COLO668 (cell line): ENCODE measurements at regions not wholly inside any gene's neighbourhood (a gene's known extent, or its start where the extent isn't known, plus 50 kb on each side); places are given as distances from the start of the nearest gene placed in this dataset.

Source experiments
- DNase-seq: peaks from one replicate; lab custom pipeline; 2025; ENCODE audit not compliant: unreplicated experiment; lab: John Stamatoyannopoulos, UW

GRCh38 chr11:42170601-42171000, 711.1 kb upstream of the LRRC4C start:
- no peak for DNase-seq

DNA sequence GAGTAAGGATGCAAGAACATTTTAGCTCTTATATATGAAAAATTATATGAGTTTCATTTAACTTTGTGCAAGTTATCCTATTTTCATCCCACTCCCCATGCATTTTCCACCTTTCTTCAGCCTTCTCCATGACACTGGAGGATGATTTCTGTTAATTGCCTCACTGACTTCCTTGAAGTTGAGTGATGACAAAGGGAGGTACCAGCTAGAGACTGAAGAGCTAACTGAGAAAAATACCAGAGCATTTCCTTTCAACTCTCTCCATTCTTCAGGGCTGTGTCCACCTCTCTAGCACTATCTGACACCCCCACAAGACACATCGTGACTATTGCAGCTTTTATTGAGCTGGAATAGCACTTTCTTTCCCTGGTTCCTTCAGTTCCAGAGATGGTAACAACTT, 711.6 kb upstream of the LRRC4C start:
- no peak for DNase-seq

DNA sequence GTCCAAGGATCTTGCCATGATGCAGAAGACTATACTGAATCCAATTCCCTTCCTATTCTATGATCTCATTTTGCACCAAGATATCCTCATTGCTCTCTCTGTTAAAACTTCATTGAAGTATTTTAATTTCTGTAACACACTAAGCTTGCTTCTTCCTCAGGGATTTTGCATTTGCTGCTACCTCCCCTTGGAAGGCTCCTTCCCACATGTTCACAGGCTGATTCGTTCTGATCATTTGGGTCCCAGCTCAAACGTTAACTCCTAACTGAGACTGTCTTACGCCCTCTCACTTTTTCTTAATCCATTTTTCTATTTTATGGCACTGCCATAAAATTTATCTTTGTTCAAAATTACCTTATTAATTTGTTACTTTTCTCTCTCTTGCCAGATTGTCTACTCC, 713.0 kb upstream of the LRRC4C start:
- DNase-seq, result no peak

DNA sequence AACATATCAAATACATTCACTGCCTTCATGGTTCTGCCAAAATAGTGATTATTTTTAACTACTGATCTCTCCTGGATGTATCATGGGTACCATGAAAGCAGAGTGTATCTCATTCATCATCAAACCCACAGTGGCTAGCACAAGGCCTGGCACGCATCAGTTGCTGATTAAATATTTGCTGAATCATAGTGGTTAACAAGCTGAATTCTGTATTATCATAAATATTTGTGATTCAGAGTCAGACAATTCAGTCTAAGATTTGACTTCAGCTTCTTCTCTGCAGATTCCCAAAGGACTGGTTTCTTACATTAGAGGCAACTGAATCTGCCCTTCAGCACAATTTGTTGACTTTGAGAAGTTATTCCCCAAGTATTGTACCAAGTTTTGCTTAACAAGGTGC, 715.8 kb upstream of the LRRC4C start:
- DNase-seq, result no peak

DNA sequence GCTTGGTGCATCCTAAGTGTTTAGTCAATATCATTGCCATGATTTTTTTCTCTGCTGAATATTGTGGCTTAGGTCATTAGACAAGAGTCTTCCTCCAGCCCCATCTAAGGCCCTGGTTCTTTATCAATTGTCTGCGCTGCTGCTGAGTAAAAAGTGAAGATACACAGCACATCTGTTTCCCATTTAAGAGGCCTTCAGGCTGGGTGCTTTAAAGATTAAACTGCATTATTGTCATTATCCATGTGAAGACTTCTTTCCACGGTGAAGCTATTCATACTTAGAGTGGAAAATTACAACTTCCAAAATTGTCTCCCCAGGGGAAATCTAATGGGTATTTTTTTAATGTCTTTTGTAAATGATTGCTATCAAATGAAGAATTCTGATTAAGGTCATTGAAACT, 719.8 kb upstream of the LRRC4C start:
- no peak for DNase-seq

DNA sequence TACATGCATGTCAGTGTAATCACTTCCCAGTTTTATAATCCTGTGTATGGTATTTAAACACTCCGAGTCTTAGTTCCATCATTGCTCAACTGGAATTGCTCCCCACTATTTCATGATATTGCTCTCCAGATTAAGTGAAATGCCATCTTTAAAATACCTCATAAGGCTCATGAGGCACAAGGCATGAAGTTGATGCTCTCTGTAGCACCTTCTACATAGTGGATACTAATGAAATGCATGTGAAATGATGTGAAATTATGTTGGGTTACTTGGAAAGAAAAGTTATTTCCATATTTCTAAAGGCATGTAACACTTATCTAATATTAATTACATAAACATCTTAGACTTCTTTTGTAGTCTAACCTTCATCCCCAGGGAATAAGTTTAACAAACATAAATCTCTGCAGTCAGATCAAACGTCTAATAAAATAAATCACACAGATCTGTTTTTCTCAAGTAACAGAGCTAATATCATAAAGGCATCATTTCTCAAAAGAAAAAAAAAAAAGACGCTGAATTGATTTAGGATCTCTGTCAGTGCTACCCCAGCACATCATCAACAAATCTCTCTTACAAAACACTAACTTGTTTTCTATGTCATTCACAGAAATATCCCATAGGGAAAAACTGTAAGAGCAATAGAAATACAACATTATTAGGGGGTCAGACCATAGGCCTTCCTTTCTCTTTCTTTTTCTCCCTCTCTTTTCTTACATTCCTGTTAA, 736.0 kb upstream of the LRRC4C start:
- no peak for DNase-seq

DNA sequence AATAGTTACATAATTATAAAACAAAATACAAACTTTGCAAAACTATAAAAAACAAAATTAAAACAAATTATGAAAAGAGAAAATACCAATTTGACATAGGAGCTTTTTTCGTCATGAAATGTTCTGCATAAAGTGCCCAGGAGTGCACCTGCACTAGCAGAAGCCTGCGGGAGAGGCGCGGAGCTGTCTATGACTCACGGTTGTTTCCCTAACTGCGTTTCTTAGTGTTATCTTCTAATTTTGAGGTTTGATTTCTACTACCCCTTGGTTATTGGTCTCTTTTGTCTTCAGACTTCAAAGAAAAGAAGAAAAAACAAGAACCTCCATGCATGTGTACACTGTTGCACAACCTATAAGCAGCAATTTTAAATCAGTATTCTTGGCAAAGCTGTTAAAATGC, 740.9 kb upstream of the LRRC4C start:
- DNase-seq, result no peak

DNA sequence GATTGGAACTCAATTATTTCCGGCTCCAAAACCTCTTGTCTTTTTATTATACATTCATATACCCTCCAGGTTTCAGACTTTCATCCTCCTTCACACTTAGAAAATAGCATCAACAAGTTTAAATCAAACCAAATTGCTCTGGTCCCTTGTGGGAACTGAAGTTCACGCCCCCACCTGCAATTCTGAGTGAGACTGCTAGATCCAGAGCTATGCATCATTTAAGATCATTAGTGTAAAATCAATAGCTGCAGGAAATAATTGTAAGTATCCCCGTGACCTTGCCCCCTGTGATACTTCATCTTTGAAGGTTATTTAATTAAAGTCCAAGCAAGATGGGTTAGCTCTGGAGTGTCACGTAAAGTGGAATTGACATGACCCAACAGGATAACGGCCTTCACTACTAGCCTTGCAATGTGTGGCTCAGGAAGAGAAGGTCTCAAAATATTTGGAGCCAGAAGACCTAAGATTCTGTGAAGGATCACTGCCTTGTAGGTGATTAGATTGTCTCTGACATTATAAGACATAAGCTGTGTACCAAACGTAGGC, 742.2 kb upstream of the LRRC4C start:
- no peak for DNase-seq

GRCh38 chr11:42205518-42205917, 746.1 kb upstream of the LRRC4C start:
- DNase-seq, result peak; percentile 50

DNA sequence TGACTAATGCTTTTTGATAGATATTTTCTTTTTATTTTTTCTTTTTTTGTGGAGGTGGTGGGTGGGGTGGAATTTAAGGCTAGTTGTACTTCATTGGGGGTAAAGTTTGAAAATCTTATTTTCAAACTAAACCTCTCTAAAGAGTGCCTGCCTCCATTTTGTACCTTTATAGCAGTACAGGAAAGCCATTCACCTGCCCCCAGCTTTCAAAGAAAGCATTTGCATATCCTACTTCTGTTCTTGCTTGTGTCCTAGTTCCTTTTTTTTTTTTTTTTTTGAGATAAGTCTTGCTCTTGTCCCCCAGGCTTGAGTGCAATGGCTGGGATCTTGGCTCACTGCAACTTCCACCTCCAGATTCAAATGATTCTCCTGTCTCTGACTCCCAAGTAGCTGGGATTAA, 766.2 kb upstream of the LRRC4C start:
- no peak for DNase-seq

- DNase-seq, result no peak
Measured at GRCh38 chr11:42232673-42233072, 773.2 kb upstream of the LRRC4C start.

DNA sequence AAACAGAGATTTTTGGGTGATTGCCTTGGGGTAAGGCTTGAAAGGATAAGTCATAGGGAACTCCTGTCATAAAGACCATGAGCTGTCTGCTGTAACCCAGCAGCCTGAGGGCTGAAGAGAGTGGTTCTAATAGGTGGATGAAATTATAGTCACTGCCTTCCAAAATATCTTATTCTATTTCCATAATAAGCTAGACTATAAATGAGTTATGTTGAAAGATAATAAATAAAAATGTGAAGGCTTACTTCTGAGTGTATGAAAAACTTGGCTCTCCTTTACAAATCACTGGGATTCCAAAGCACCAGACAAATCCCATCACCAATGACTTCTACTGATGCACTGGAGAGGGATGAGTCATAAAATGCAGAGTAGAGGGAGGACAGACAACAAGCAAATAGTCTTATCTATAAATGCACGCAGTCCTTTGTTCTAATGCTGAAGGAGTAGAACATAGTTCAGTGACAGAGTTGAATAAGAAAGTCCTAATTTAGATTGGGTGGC, 775.0 kb upstream of the LRRC4C start:
- no peak for DNase-seq

GRCh38 chr11:42237701-42238235, 778.3 kb upstream of the LRRC4C start:
- DNase-seq, result no peak

GRCh38 chr11:42239188-42239587, 779.7 kb upstream of the LRRC4C start:
- DNase-seq, result no peak

DNA sequence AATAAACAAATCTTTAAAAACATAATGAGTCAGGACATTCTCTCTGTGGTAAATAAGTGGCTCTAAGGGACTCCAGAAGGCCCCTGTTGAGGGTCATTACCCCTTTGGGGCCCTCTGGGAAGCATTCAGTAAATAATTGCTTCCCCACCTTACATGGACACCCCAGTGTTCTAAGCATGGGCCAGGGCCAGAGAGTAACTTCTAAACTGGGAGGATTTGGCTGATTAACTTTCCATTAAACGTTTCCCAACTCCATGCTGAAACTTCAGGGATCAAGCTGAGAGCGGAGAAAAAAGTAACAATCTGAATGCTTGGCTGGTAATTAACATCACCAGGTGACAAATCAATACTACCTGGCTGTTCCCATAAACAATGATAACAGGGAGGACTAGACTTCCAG, 783.9 kb upstream of the LRRC4C start:
- no peak for DNase-seq

DNA sequence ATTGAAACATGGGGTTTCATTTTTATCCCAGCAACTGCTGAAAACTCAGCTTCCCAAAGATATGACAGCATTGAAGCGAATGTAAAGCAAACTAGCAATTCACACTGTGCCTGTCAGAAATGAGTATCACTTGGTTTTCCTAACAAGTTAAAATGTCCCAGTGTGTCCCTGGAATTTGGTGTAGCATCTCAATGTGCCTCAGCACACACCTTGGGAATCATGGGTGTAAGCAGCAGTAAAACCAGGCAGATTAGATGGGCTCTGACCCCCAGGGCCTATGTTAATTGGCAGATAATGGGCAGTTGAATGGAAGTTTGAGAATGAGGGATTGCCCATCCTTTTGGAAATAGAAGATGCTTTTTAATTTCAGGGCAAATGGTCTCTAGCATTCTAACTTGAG, 784.9 kb upstream of the LRRC4C start:
- DNase-seq, result no peak

GRCh38 chr11:42249401-42249800, 789.9 kb upstream of the LRRC4C start:
- DNase-seq, result no peak

DNA sequence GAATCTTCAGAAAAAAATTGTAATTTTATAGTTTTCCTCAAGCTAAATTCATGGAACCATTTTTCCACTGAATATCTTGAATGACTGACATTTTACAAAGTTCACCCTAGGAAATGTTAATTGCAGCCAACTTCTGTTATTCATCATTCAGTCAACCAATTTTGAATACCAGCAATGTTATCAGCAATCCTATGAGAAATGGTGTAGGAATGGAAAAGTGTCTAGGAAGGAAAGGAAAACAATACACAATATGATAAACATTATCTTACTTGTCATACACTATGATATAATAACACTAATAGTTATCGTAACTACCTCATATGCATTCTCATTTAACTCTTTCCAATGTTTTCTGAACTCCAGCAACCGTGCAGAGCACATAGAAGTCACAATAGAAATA, 790.5 kb upstream of the LRRC4C start:
- DNase-seq, result no peak

DNA sequence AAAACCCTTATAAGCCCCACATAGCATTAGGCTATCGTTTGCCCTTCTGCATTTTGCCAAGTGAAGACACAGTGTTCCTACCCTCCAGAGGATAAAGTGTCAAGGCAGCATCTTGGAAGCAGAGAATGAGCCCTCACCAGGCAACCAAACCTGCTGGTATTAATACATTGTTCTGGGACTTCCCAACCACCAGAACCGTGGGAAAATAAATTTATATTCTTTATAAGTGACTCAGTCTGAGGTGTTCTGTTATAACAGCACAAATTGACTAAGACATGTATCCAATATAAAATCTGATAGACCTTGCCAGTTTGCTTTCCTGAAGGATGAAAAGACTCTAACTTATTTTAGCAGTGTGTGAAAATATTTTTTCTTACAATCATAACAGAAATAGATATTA, 792.5 kb upstream of the LRRC4C start:
- DNase-seq, result no peak

GRCh38 chr11:42253156-42253555, 793.7 kb upstream of the LRRC4C start:
- DNase-seq, result no peak

GRCh38 chr11:42255906-42256305, 796.5 kb upstream of the LRRC4C start:
- no peak for DNase-seq

DNA sequence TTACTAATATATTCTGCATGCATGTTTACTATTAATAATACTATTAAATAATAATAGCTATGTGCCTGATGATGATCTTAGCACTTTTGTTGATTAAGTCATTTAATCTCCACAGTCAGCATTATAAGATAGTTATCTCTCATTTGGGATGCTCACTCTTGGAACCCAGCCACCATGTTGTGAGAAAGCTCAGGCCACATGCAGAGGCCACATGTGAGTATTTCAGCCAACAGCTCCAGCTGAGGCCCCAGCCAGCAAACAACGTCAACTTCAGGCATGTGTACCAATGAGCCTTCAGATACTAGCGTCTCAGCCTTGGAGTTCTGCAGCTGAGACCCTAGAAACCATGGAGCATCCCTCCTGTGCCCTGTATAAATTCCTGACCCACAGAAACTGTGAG, 798.1 kb upstream of the LRRC4C start:
- no peak for DNase-seq

- DNase-seq, result no peak
Measured at GRCh38 chr11:42265072-42265471, 805.6 kb upstream of the LRRC4C start.
